Ascending aorta (tissue), 2 donors: ENCODE measurements at regions not wholly inside any gene's neighbourhood (a gene's known extent, or its start where the extent isn't known, plus 50 kb on each side); places are given as distances from the start of the nearest gene placed in this dataset.

ENCODE experiments used
- DNase-seq, 2 donors: peaks; one replicate each; pipeline ENCODE4 v3.0.0-alpha.2; 2019; ENCODE audit warnings: low spot score in 2 of 2
- H3K27ac ChIP-seq, 2 donors: fragments of 200-600 bp; sonication (generic); one replicate each; pipeline ENCODE4 v1.5.1; 2016 to 2017; ENCODE audit warnings: mild to moderate bottlenecking in 1 of 2
- H3K27me3 ChIP-seq: fragments of 200-600 bp; sonication (generic); one replicate; pipeline ENCODE4 v1.5.1; 2017
- H3K36me3 ChIP-seq, 2 donors: fragments of 200-600 bp; sonication (generic); one replicate each; pipeline ENCODE4 v1.5.1; 2016
- H3K4me1 ChIP-seq, 2 donors: fragments of 200-600 bp; sonication (generic); one replicate each; pipeline ENCODE4 v1.5.1; 2016 to 2017; ENCODE audit warnings: mild to moderate bottlenecking in 1 of 2
- H3K4me3 ChIP-seq, 2 donors: fragments of 200-600 bp; sonication (generic); one replicate each; pipeline ENCODE4 v1.5.1; 2016 to 2017; ENCODE audit warnings: mild to moderate bottlenecking in 1 of 2
- H3K9me3 ChIP-seq, 2 donors: fragments of 200-600 bp; sonication (generic); one replicate each; pipeline ENCODE4 v1.5.1; 2016
- CTCF ChIP-seq, 3 experiments: fragments of 200-600 bp in 2 of 3; fragments of 450-650 bp in 1 of 3; sonication (generic) in 2 of 3; IDR thresholded peaks; one replicate each; pipeline ENCODE4 v1.5.1; 2016 to 2019; ENCODE audit warnings: antibody characterized with exemption in 3 of 3, mild to moderate bottlenecking in 1 of 3, moderate library complexity in 1 of 3
- intact Hi-C: fragments of 100-400 bp; cut with DNase I; formaldehyde crosslinking; loops from one replicate; pipeline ENCODE4 v1.15.1; 2023

- Histone ChIP-seq H3K27me3 (no peaks in the 10 kb centered on the region), H3K4me1 (no peaks in the 10 kb centered on the region), H3K9me3 (no peaks in the 10 kb centered on the region), H3K36me3 (no peaks in the 10 kb centered on the region), H3K27ac (no peak overlapping the region), H3K4me3 (no peak overlapping the region)
- TF ChIP-seq CTCF (IDR thresholded peaks at IDR 0.05): no peak
- intact Hi-C loops: no loop called here
- DNase-seq: no peak
Observed at GRCh38 chr5:96499753-96500345, 66.8 kb upstream of the PCSK1 start.

- TF ChIP-seq CTCF (IDR thresholded peaks at IDR 0.05): no peak
- intact Hi-C loops: no loop called here
- H3K4me1 ChIP-seq: no peaks in the 10 kb centered on the region
- no peak overlapping the region for H3K27ac ChIP-seq
- no peaks in the 10 kb centered on the region for H3K9me3 ChIP-seq
- H3K4me3 ChIP-seq: no peak overlapping the region
- no peaks in the 10 kb centered on the region for H3K36me3 ChIP-seq
- no peak for DNase-seq
- no peaks in the 10 kb centered on the region for H3K27me3 ChIP-seq
Observed at GRCh38 chr5:96501991-96502646, 69.1 kb upstream of the PCSK1 start.

DNA sequence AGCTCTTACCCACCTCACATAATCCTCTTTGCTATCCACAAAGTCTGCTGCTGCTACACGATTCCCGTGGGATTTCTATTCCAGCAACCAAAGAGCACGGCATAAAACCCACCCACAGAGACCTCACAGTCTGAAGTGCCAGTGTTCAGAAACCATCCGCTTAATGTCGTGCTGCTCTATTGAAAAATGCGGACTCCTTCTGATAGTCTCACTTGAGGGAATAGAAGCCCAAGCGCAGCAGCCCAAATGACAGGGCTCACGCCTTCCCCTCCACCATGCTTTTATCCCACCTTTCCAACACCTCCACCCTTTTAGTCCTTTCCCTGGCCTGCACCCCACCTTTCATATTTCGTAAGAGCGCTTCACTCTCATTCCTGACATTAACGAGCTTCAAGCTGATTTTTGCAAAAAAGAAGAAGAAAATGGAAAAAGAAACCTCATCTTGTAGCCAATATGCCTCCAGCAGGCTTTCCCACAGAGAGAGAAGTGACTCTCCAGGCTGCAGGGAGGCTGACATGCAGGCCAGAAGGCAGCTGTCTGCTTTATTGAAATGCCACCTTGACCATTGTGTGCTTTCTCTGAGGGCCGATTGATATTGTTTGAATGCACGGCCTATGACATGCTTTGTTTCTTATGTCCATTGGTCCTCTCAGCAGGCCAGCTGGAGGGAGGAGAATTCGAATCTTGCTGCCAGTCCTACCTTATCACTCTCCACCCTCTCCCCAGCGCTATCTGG is 70.6 kb upstream of the PCSK1 start:
- Histone ChIP-seq H3K36me3 (no peaks in the 10 kb centered on the region), H3K27ac (no peak overlapping the region), H3K4me3 (no peak overlapping the region), H3K4me1 (no peaks in the 10 kb centered on the region), H3K9me3 (no peaks in the 10 kb centered on the region), H3K27me3 (no peaks in the 10 kb centered on the region)
- no peak for DNase-seq
- intact Hi-C loops: no loop called here
- no peak for TF ChIP-seq CTCF (IDR thresholded peaks at IDR 0.05)

GRCh38 chr5:96506376-96506775 is 73.3 kb upstream of the PCSK1 start:
- intact Hi-C loops: no loop called here
- Histone ChIP-seq H3K27me3 (no peaks in the 10 kb centered on the region), H3K27ac (no peak overlapping the region), H3K9me3 (no peaks in the 10 kb centered on the region), H3K4me3 (no peak overlapping the region), H3K4me1 (no peaks in the 10 kb centered on the region), H3K36me3 (no peaks in the 10 kb centered on the region)
- TF ChIP-seq CTCF (IDR thresholded peaks at IDR 0.05): no peak
- DNase-seq: no peak

DNA sequence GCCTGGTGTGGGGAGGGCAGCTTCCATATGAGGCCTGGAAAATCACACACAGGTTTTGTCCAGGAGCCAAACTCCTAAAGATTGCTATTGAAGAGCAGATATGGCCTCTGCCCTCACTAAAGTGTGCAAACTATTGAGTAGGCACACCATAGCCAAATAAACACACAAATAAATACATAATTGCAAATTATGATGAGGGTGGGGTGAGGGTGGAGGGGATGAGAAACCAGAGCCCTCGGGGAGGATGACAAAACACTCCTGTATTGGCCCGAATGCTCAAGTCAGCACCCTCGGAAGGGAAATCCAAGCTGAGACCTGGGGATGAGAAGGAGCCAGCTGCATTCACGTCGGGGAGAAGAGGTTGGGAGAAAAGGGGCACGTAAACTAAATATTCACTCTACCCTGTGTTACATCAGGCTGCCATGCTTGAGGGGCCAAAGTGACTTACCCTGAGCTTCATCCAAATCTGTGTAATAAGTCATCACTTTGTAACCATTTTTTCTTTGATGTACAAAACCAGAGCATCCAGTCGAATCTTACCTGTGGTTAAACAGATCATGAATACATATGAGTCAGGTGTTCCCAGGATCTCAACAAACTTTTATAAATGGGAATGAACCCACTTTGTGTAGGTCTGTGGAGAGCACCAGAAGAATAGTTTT is 73.9 kb upstream of the PCSK1 start:
- no peak for DNase-seq
- no peak for TF ChIP-seq CTCF (IDR thresholded peaks at IDR 0.05)

More for the DNA sequence above, 73.9 kb upstream of the PCSK1 start:
- Histone ChIP-seq H3K9me3 (no peaks in the 10 kb centered on the region), H3K4me3 (no peak overlapping the region), H3K36me3 (no peaks in the 10 kb centered on the region), H3K27me3 (no peaks in the 10 kb centered on the region), H3K27ac (no peak overlapping the region), H3K4me1 (no peaks in the 10 kb centered on the region)
- intact Hi-C loops: no loop called here
